ENCODE measurements at regions not wholly inside any gene's neighbourhood (a gene's known extent, or its start where the extent isn't known, plus 50 kb on each side); places are given as distances from the start of the nearest gene placed in this dataset.

GRCh38 chr6:122066200-122066599, 333.3 kb upstream of the HSF2 start:
- Histone ChIP-seq H3K27me3 (ENCODE audit: control insufficient read depth, insufficient read depth, low read length) (no peaks in the 10 kb centered on the region), H3K36me3 (ENCODE audit: control insufficient read depth, insufficient read depth, low read length) (no peaks in the 10 kb centered on the region), H3K4me3 (ENCODE audit: low read depth, low read length) (no peak overlapping the region)
- no peak for TF ChIP-seq CTCF (IDR thresholded peaks at IDR 0.05; ENCODE audit: insufficient read depth, low read length, poor library complexity, severe bottlenecking)
- no peak for DNase-seq (ENCODE audit: low read depth)

- no peak for DNase-seq (ENCODE audit: low read depth)
- no peak for TF ChIP-seq CTCF (IDR thresholded peaks at IDR 0.05; ENCODE audit: insufficient read depth, low read length, poor library complexity, severe bottlenecking)
- H3K36me3 ChIP-seq (ENCODE audit: control insufficient read depth, insufficient read depth, low read length) = no peaks in the 10 kb centered on the region
- no peak overlapping the region for H3K4me3 ChIP-seq (ENCODE audit: low read depth, low read length)
- H3K27me3 ChIP-seq (ENCODE audit: control insufficient read depth, insufficient read depth, low read length) = no peaks in the 10 kb centered on the region
Measured at GRCh38 chr6:122068291-122068769, 331.1 kb upstream of the HSF2 start.

- no peak overlapping the region for H3K4me3 ChIP-seq (ENCODE audit: low read depth, low read length)
- H3K27me3 ChIP-seq (ENCODE audit: control insufficient read depth, insufficient read depth, low read length) = no peaks in the 10 kb centered on the region
- no peak for DNase-seq (ENCODE audit: low read depth)
- no peaks in the 10 kb centered on the region for H3K36me3 ChIP-seq (ENCODE audit: control insufficient read depth, insufficient read depth, low read length)
- no peak for TF ChIP-seq CTCF (IDR thresholded peaks at IDR 0.05; ENCODE audit: insufficient read depth, low read length, poor library complexity, severe bottlenecking)
Measured at GRCh38 chr6:122069932-122070331, 329.5 kb upstream of the HSF2 start.

- no peak for TF ChIP-seq CTCF (IDR thresholded peaks at IDR 0.05; ENCODE audit: insufficient read depth, low read length, poor library complexity, severe bottlenecking)
- Histone ChIP-seq H3K27me3 (ENCODE audit: control insufficient read depth, insufficient read depth, low read length) (no peaks in the 10 kb centered on the region), H3K36me3 (ENCODE audit: control insufficient read depth, insufficient read depth, low read length) (no peaks in the 10 kb centered on the region), H3K4me3 (ENCODE audit: low read depth, low read length) (no peak overlapping the region)
- DNase-seq (ENCODE audit: low read depth) = no peak
Measured at GRCh38 chr6:122072014-122072647, 327.3 kb upstream of the HSF2 start.

GRCh38 chr6:122075084-122075838, 324.2 kb upstream of the HSF2 start:
- H3K36me3 ChIP-seq (ENCODE audit: control insufficient read depth, insufficient read depth, low read length) = no peaks in the 10 kb centered on the region
- no peak for DNase-seq (ENCODE audit: low read depth)
- no peaks in the 10 kb centered on the region for H3K27me3 ChIP-seq (ENCODE audit: control insufficient read depth, insufficient read depth, low read length)
- no peak for TF ChIP-seq CTCF (IDR thresholded peaks at IDR 0.05; ENCODE audit: insufficient read depth, low read length, poor library complexity, severe bottlenecking)
- no peak overlapping the region for H3K4me3 ChIP-seq (ENCODE audit: low read depth, low read length)

Data from kidney epithelial cell (primary cell).